CD4-positive, alpha-beta T cell treated with Interleukin-1 beta for 1 hour (primary cell): ENCODE measurements at regions not wholly inside any gene's neighbourhood (a gene's known extent, or its start where the extent isn't known, plus 50 kb on each side); places are given as distances from the start of the nearest gene placed in this dataset.
"Not testable (repeated sequence)": the region's sequence is repeated elsewhere in the genome, so short reads cannot be mapped to it uniquely, and the experiment has no call there.

Experiments
- DNase-seq, 2 donors: peaks; one replicate each; pipeline ENCODE4 v3.0.0-alpha.2; 2020 to 2022

- DNase-seq = no peak
Measured at GRCh38 chr2:4753721-4754120, 938.5 kb upstream of the SOX11 start.

- DNase-seq = no peak
Measured at GRCh38 chr2:4762951-4763376, 929.2 kb upstream of the SOX11 start.

GRCh38 chr2:4765787-4766530 lies 926.2 kb upstream of the SOX11 start:
- DNase-seq = no peak

GRCh38 chr2:4775668-4776067 lies 916.5 kb upstream of the SOX11 start:
- DNase-seq = no peak

- DNase-seq = no peak
Measured at GRCh38 chr2:4780679-4781078, 911.5 kb upstream of the SOX11 start.

GRCh38 chr2:4782647-4783046 lies 909.5 kb upstream of the SOX11 start:
- no peak for DNase-seq

GRCh38 chr2:4791488-4791887 lies 900.7 kb upstream of the SOX11 start:
- DNase-seq = no peak

- no peak for DNase-seq
Measured at GRCh38 chr2:4792126-4792525, 900.1 kb upstream of the SOX11 start.

- no peak for DNase-seq
Measured at GRCh38 chr2:4803396-4803795, 888.8 kb upstream of the SOX11 start.

- DNase-seq = not testable (repeated sequence)
Measured at GRCh38 chr2:4814137-4814536, 878.0 kb upstream of the SOX11 start.

- no peak for DNase-seq
Measured at GRCh38 chr2:4827836-4828235, 864.3 kb upstream of the SOX11 start.

GRCh38 chr2:4828682-4829374 lies 863.4 kb upstream of the SOX11 start:
- no peak for DNase-seq

GRCh38 chr2:4831751-4832150 lies 860.4 kb upstream of the SOX11 start:
- no peak for DNase-seq

- no peak for DNase-seq
Measured at GRCh38 chr2:4832642-4833041, 859.5 kb upstream of the SOX11 start.

- DNase-seq = no peak
Measured at GRCh38 chr2:4838626-4839025, 853.6 kb upstream of the SOX11 start.

GRCh38 chr2:4840791-4841190 lies 851.4 kb upstream of the SOX11 start:
- DNase-seq = no peak

GRCh38 chr2:4844881-4845280 lies 847.3 kb upstream of the SOX11 start:
- DNase-seq = no peak

GRCh38 chr2:4862031-4862430 lies 830.2 kb upstream of the SOX11 start:
- no peak for DNase-seq

- DNase-seq = no peak
Measured at GRCh38 chr2:4866198-4866597, 826.0 kb upstream of the SOX11 start.

- DNase-seq = no peak
Measured at GRCh38 chr2:4868466-4868865, 823.7 kb upstream of the SOX11 start.

GRCh38 chr2:4869154-4869553 lies 823.0 kb upstream of the SOX11 start:
- DNase-seq = no peak

GRCh38 chr2:4873364-4873763 lies 818.8 kb upstream of the SOX11 start:
- no peak for DNase-seq

- no peak for DNase-seq
Measured at GRCh38 chr2:4873876-4874593, 818.1 kb upstream of the SOX11 start.

GRCh38 chr2:4882421-4882820 lies 809.8 kb upstream of the SOX11 start:
- DNase-seq = no peak
